Gastroesophageal sphincter (tissue), 4 donors: ENCODE measurements at regions not wholly inside any gene's neighbourhood (a gene's known extent, or its start where the extent isn't known, plus 50 kb on each side); places are given as distances from the start of the nearest gene placed in this dataset.

Experiments
- ATAC-seq: fragments of 150-250 bp; one replicate; pipeline ENCODE4 v1.9.1; 2016; ENCODE audit warnings: mild to moderate bottlenecking, moderate library complexity
- H3K27ac ChIP-seq, 4 donors: fragments of 200-600 bp; sonication (generic) in 3 of 4; 1 replicate in 3 of 4; 2 replicates in 1 of 4; pipeline ENCODE4 v1.5.1; 2016 to 2019
- H3K27me3 ChIP-seq: fragments of 200-600 bp; sonication (generic); one replicate; pipeline ENCODE4 v1.5.1; 2019
- H3K36me3 ChIP-seq, 2 donors: fragments of 200-600 bp; sonication (generic); one replicate each; pipeline ENCODE4 v1.5.1; 2019; ENCODE audit warnings: control low read depth in 1 of 2
- H3K4me1 ChIP-seq, 3 donors: fragments of 200-600 bp; sonication (generic); 1 replicate in 2 of 3; 2 replicates in 1 of 3; pipeline ENCODE4 v1.5.1; 2016 to 2019; ENCODE audit warnings: control low read depth in 2 of 3
- H3K4me3 ChIP-seq, 2 donors: fragments of 200-600 bp; sonication (generic); one replicate each; pipeline ENCODE4 v1.5.1; 2019; ENCODE audit warnings: mild to moderate bottlenecking in 1 of 2, moderate library complexity in 1 of 2
- H3K9me3 ChIP-seq, 3 donors: fragments of 200-600 bp; sonication (generic); one replicate each; pipeline ENCODE4 v1.5.1; 2017 to 2019; ENCODE audit warnings: control low read depth in 2 of 3
- EP300 ChIP-seq: sonication (generic); formaldehyde crosslinking; IDR thresholded peaks from one replicate; pipeline ENCODE4 v1.6.1; 2017; ENCODE audit warnings: antibody characterized with exemption, mild to moderate bottlenecking
- POLR2A ChIP-seq, 2 donors: fragments of 450-650 bp; IDR thresholded peaks; one replicate each; pipeline ENCODE4 v1.6.1; 2017; ENCODE audit warnings: antibody characterized with exemption in 2 of 2, mild to moderate bottlenecking in 2 of 2, moderate library complexity in 1 of 2
- POLR2AphosphoS5 ChIP-seq: sonication (generic); formaldehyde crosslinking; IDR thresholded peaks from one replicate; pipeline ENCODE4 v1.6.1; 2017; ENCODE audit warnings: antibody characterized with exemption
- WGBS, 2 donors: methylation state at CpG; one replicate each; pipeline ENCODE4 v1.1.5; 2018; ENCODE audit warnings: low coverage in 1 of 2; 5-methylcytosine and 5-hydroxymethylcytosine counted together
- TF ChIP-seq, protein P1 (sequence below), 4 experiments: fragments of 200-600 bp in 2 of 4; fragments of 450-650 bp in 2 of 4; sonication (generic) in 1 of 4; IDR thresholded peaks; one replicate each; pipeline ENCODE4 v1.5.1; 2017 to 2019; ENCODE audit warnings: antibody characterized with exemption in 4 of 4, mild to moderate bottlenecking in 2 of 4, moderate library complexity in 2 of 4

DNA sequence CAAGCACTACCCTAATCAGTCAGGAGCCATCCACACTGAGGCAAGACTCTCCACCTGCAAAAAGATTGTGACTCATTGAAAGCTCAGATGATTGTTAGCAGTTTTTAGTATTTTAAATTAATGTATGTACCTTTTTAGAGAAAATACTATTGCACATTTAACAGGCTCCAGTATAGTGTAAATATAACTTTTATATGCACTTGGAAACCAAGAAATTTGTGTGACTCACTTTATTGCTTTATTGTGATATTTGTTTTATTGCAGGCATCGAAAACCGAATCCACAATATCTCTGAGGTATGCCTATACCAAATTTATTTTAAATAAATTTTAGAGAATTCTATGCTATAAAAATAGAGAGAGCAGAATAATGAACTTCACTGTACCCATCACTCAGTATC lies 122.0 kb downstream of the TEX36 start:
- Histone ChIP-seq H3K27ac (no peak overlapping the region), H3K27me3 (no peaks in the 10 kb centered on the region), H3K36me3 (no peaks in the 10 kb centered on the region), H3K9me3 (no peaks in the 10 kb centered on the region), H3K4me1 (peaks cover 0 to 12% (median 0%) of the 10 kb centered on the region in 3 donors), H3K4me3 (no peak overlapping the region)
- TF ChIP-seq POLR2AphosphoS5 (no peak), EP300 (no peak), POLR2A (IDR thresholded peaks at IDR 0.05) (no peak)
- TF ChIP-seq, protein P1, sequence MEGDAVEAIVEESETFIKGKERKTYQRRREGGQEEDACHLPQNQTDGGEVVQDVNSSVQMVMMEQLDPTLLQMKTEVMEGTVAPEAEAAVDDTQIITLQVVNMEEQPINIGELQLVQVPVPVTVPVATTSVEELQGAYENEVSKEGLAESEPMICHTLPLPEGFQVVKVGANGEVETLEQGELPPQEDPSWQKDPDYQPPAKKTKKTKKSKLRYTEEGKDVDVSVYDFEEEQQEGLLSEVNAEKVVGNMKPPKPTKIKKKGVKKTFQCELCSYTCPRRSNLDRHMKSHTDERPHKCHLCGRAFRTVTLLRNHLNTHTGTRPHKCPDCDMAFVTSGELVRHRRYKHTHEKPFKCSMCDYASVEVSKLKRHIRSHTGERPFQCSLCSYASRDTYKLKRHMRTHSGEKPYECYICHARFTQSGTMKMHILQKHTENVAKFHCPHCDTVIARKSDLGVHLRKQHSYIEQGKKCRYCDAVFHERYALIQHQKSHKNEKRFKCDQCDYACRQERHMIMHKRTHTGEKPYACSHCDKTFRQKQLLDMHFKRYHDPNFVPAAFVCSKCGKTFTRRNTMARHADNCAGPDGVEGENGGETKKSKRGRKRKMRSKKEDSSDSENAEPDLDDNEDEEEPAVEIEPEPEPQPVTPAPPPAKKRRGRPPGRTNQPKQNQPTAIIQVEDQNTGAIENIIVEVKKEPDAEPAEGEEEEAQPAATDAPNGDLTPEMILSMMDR (IDR thresholded peaks at IDR 0.05) = no peak
- 84 to 95% methylated on average over 2 of the region's 2 CpGs for WGBS, 2 donors
- no peak for ATAC-seq

DNA sequence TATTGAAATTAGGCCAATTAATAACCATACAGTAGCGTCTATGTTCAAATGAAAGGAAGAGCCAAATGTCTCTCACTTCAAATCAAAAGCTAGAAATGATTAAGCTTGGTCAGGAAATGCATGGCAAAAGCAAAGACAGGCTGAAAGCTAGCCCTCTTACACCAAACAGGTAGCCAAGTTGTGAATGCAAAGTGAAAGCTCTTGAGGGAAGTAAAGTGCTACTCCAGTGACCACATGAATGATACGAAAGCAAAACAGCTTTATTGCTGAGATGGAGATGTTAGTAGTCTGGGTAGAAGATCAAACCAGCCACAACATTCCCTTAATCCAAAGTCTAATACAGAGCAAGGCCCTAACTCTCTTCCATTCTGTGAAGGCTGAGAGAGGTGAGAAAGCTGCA lies 123.8 kb downstream of the TEX36 start:
- ATAC-seq = no peak
- Histone ChIP-seq H3K36me3 (no peaks in the 10 kb centered on the region), H3K4me3 (no peak overlapping the region), H3K27me3 (no peaks in the 10 kb centered on the region), H3K27ac (no peak overlapping the region), H3K4me1 (peaks cover 0 to 12% (median 0%) of the 10 kb centered on the region in 3 donors), H3K9me3 (no peaks in the 10 kb centered on the region)
- no peak for TF ChIP-seq EP300
- TF ChIP-seq POLR2AphosphoS5 = no peak
- TF ChIP-seq POLR2A (IDR thresholded peaks at IDR 0.05) = no peak
- TF ChIP-seq, protein P1 (IDR thresholded peaks at IDR 0.05) = no peak
- WGBS, 2 donors = 51 to 88% methylated on average over 1 to 2 of the region's 2 CpGs

DNA sequence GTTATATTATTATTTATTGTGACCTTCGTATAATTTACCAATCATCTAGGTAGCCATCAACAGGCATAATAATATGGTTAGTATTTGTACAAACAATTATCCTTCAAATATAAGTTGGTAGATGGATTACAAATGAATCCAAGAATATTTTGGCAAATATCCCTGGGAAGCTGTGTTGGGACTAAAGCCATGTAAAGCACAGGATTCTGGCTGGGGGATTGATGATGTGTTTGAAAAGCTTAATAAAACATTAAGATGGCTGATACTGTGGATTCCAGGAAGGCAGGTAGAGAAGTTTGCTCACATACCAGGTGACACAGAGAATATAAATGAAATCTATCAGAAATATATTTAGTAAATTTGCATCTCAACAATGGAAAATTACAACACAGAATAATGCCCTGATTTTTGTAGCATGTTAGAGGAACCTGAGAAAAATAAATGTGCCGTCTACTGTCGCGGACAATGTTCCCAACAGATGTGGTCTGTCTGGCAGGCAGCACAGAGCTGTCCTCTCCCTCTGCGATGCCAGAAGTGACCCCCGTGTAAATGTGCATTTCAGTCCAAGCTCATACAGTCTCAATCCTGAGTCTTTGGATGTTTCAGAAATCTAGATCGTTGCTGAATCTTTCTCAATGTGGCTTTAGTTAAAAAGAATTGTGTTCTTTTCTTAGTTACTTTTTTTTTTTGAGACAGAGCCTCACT lies 125.0 kb downstream of the TEX36 start:
- Histone ChIP-seq H3K9me3 (peaks cover 0 to 9% (median 0%) of the 10 kb centered on the region in 3 donors), H3K27ac (no peak overlapping the region), H3K4me1 (peaks cover 0 to 12% (median 0%) of the 10 kb centered on the region in 3 donors), H3K4me3 (no peak overlapping the region), H3K36me3 (no peaks in the 10 kb centered on the region), H3K27me3 (no peaks in the 10 kb centered on the region)
- WGBS, 2 donors = 29 to 34% methylated on average over 7 of the region's 7 CpGs
- no peak for ATAC-seq
- no peak for TF ChIP-seq POLR2AphosphoS5

DNA sequence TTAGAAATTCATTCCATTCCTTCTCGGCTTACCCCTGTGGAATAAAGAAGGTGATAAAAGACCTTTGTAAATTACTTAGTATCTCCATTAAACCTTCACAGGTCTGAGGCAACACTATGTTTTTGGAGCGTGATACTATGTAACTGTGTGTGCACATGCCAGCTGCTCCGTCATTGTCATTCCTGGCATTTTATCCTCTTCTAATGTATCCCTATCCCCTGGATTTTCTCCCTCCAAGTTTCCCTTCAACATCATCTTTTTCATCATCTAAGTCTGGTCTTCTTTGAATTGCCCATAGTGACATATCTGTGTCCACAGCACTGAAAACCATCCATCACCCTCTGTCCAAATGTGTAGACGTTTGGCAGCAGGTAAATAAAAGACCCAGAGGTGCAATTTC lies 125.7 kb downstream of the TEX36 start:
- Histone ChIP-seq H3K4me1 (peaks cover 0 to 12% (median 0%) of the 10 kb centered on the region in 3 donors), H3K4me3 (no peak overlapping the region), H3K36me3 (no peaks in the 10 kb centered on the region), H3K27me3 (no peaks in the 10 kb centered on the region), H3K27ac (no peak overlapping the region), H3K9me3 (peaks cover 0 to 14% (median 0%) of the 10 kb centered on the region in 3 donors)
- TF ChIP-seq, protein P1 (IDR thresholded peaks at IDR 0.05) = no peak
- no peak for TF ChIP-seq POLR2A (IDR thresholded peaks at IDR 0.05)
- TF ChIP-seq EP300 = no peak
- no peak for TF ChIP-seq POLR2AphosphoS5
- ATAC-seq = no peak
- WGBS, 2 donors = 41 to 56% methylated on average over 3 to 4 of the region's 4 CpGs

DNA sequence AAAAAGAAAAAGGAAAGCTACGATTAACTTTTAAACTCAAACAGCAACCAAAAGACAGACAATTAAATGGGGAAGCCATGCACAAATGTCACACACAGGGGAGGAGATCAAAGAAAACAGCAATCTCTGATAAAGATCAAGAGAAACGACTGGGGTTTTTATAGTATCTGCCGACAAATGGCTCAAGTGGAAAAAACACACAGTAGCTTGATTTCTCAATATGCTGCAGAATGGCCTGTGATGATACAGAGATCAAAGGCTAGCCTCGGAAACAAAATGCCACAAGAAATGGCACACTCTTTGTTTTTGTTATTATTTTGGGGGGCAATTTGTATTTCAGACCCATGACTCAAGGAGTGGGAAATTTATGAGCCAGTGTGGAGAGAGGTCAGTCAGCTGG lies 126.1 kb downstream of the TEX36 start:
- ATAC-seq = no peak
- Histone ChIP-seq H3K27ac (no peak overlapping the region), H3K36me3 (no peaks in the 10 kb centered on the region), H3K4me1 (peaks cover 0 to 12% (median 0%) of the 10 kb centered on the region in 3 donors), H3K9me3 (peaks cover 0 to 18% (median 0%) of the 10 kb centered on the region in 3 donors), H3K4me3 (no peak overlapping the region), H3K27me3 (no peaks in the 10 kb centered on the region)
- 54 to 81% methylated on average over 4 of the region's 4 CpGs for WGBS, 2 donors
- TF ChIP-seq, protein P1 (IDR thresholded peaks at IDR 0.05) = no peak
- TF ChIP-seq POLR2A (IDR thresholded peaks at IDR 0.05) (no peak), EP300 (no peak), POLR2AphosphoS5 (no peak)
